H1 (cell line): ENCODE measurements at regions not wholly inside any gene's neighbourhood (a gene's known extent, or its start where the extent isn't known, plus 50 kb on each side); places are given as distances from the start of the nearest gene placed in this dataset.
A peak's percentile ranks its signal among the peaks of the same experiment; 100 is the strongest.

Experiments used
- CTCF ChIA-PET: fragments of 300-600 bp; sonication (Branson Sonifier 250); formaldehyde crosslinking; loops from one replicate; lab custom pipeline; 2021; ENCODE audit not compliant: partially characterized antibody; lab: Charles Lee
- POLR2A ChIA-PET: fragments of 300-600 bp; sonication (Branson Sonifier 250); formaldehyde crosslinking; loops from one replicate; lab custom pipeline; 2021; ENCODE audit warnings: inconsistent platforms; ENCODE audit not compliant: partially characterized antibody; lab: Charles Lee
- DNase-seq, 2 experiments: peaks; one replicate each; pipeline versions ENCODE4 v3.0.0 to v3.0.0-alpha.2; 2010 to 2022; ENCODE audit warnings: low spot score in 2 of 2, low read depth in 1 of 2, mixed read lengths in 1 of 2
- FAIRE-seq: peaks from 2 replicates; lab custom pipeline; 2011; peaks lifted over from hg19 to GRCh38; lab: Jason Lieb, UNC
- H2AFZ ChIP-seq: 2 replicates; pipeline ENCODE4 v1.8.1; 2012; ENCODE audit warnings: low read length, inconsistent platforms
- H2AK5ac ChIP-seq: 2 replicates; pipeline ENCODE4 v1.6.1; 2013; ENCODE audit warnings: low read depth, low read length
- H2BK120ac ChIP-seq: replicated peaks from 2 replicates; pipeline ENCODE3; 2013; ENCODE audit warnings: low read depth, low read length, inconsistent platforms
- H2BK12ac ChIP-seq: 2 replicates; pipeline ENCODE4 v1.6.1; 2013; ENCODE audit warnings: low read depth, low read length
- H2BK15ac ChIP-seq: 2 replicates; pipeline ENCODE4 v1.6.1; 2013; ENCODE audit warnings: low read length
- H2BK20ac ChIP-seq: 2 replicates; pipeline ENCODE4 v1.6.1; 2013; ENCODE audit warnings: low read length
- H2BK5ac ChIP-seq: 2 replicates; pipeline ENCODE4 v1.6.1; 2013; ENCODE audit warnings: low read depth, low read length
- H3K14ac ChIP-seq: 2 replicates; pipeline ENCODE4 v1.6.1; 2013; ENCODE audit warnings: inconsistent platforms; ENCODE audit not compliant: insufficient read length
- H3K18ac ChIP-seq: 2 replicates; pipeline ENCODE4 v1.6.1; 2013; ENCODE audit warnings: low read length; ENCODE audit errors: extremely low read depth
- H3K23ac ChIP-seq: 2 replicates; pipeline ENCODE4 v1.6.1; 2013; ENCODE audit warnings: inconsistent platforms; ENCODE audit not compliant: insufficient read length
- H3K23me2 ChIP-seq: 2 replicates; pipeline ENCODE4 v1.6.1; 2013; ENCODE audit warnings: low read depth, low read length
- H3K27ac ChIP-seq: 2 replicates; pipeline ENCODE4 v1.6.1; 2011; ENCODE audit warnings: low read depth, low read length, inconsistent platforms
- H3K27me3 ChIP-seq, 4 experiments: replicated peaks in 1 of 4; 1 replicate in 1 of 4; 2 replicates in 3 of 4; pipeline versions ENCODE4 v1.6.1 to v1.8.1; 2011 to 2013; ENCODE audit warnings: low read length in 3 of 4, mild to moderate bottlenecking in 3 of 4, inconsistent platforms in 2 of 4, mixed read lengths in 2 of 4, moderate library complexity in 1 of 4; ENCODE audit not compliant: control insufficient read depth in 3 of 4, insufficient read depth in 3 of 4; ENCODE audit errors: extremely low read depth in 1 of 4
- H3K36me3 ChIP-seq, 4 experiments: 2 replicates each; pipeline versions ENCODE4 v1.6.1 to v1.8.1; 2011 to 2013; ENCODE audit warnings: mild to moderate bottlenecking in 4 of 4, low read length in 3 of 4, moderate library complexity in 2 of 4, control low read depth in 1 of 4, inconsistent platforms in 1 of 4; ENCODE audit not compliant: insufficient read depth in 4 of 4, control insufficient read depth in 2 of 4
- H3K4ac ChIP-seq: replicated peaks from 2 replicates; pipeline ENCODE3; 2013; ENCODE audit warnings: low read length, low read depth, mixed read lengths, inconsistent platforms; ENCODE audit not compliant: insufficient read length
- H3K4me1 ChIP-seq, 4 experiments: replicated peaks in 1 of 4; 1 replicate in 1 of 4; 2 replicates in 3 of 4; pipeline versions ENCODE4 v1.6.1 to v1.8.1; 2011 to 2013; ENCODE audit warnings: low read length in 3 of 4, inconsistent platforms in 2 of 4, mixed read lengths in 1 of 4; ENCODE audit not compliant: insufficient read depth in 4 of 4, control insufficient read depth in 3 of 4
- H3K4me2 ChIP-seq, 2 experiments: 2 replicates each; pipeline versions ENCODE4 v1.6.1 to v1.8.1; 2011 to 2013; ENCODE audit warnings: low read depth in 2 of 2, low read length in 2 of 2, control low read depth in 1 of 2, inconsistent platforms in 1 of 2, mild to moderate bottlenecking in 1 of 2; ENCODE audit not compliant: insufficient read depth in 1 of 2
- H3K4me3 ChIP-seq, 4 experiments: fragments of 200-600, 300-600 bp in 1 of 4; sonication (generic), shearing (Covaris generic), sonication (Bioruptor Twin) in 1 of 4; 2 replicates each; pipeline versions ENCODE4 v1.5.1 to v1.8.1; 2011 to 2016; ENCODE audit warnings: low read length in 4 of 4, low read depth in 3 of 4, control low read depth in 2 of 4, inconsistent platforms in 2 of 4, mild to moderate bottlenecking in 2 of 4, mixed read lengths in 1 of 4, moderate library complexity in 1 of 4; ENCODE audit not compliant: insufficient read depth in 2 of 4; ENCODE audit errors: extremely low read depth in 1 of 4
- H3K56ac ChIP-seq: replicated peaks from 2 replicates; pipeline ENCODE3; 2013; ENCODE audit warnings: low read depth, mild to moderate bottlenecking, mixed read lengths, low read length, inconsistent platforms; ENCODE audit not compliant: insufficient read length
- H3K79me1 ChIP-seq: 2 replicates; pipeline ENCODE4 v1.6.1; 2013; ENCODE audit warnings: low read depth, low read length, control low read depth
- H3K79me2 ChIP-seq, 2 experiments: 2 replicates each; pipeline versions ENCODE4 v1.6.1 to v1.8.1; 2012 to 2013; ENCODE audit warnings: low read length in 2 of 2, mild to moderate bottlenecking in 2 of 2, inconsistent platforms in 1 of 2; ENCODE audit not compliant: insufficient read depth in 2 of 2, control insufficient read depth in 1 of 2
- H3K9ac ChIP-seq, 4 experiments: replicated peaks in 1 of 4; 1 replicate in 1 of 4; 2 replicates in 3 of 4; pipeline versions ENCODE4 v1.6.1 to v1.8.1; 2011 to 2013; ENCODE audit warnings: low read depth in 3 of 4, low read length in 3 of 4, control low read depth in 2 of 4, mild to moderate bottlenecking in 2 of 4, moderate library complexity in 2 of 4, inconsistent platforms in 1 of 4; ENCODE audit errors: extremely low read depth in 1 of 4
- H3K9me3 ChIP-seq, 2 experiments: 2 replicates each; pipeline versions ENCODE4 v1.6.1 to v1.8.1; 2012 to 2013; ENCODE audit warnings: mild to moderate bottlenecking in 2 of 2, moderate library complexity in 2 of 2, control low read depth in 1 of 2, inconsistent platforms in 1 of 2, low read depth in 1 of 2, low read length in 1 of 2, mixed read lengths in 1 of 2; ENCODE audit not compliant: insufficient read depth in 2 of 2
- H4K20me1 ChIP-seq, 2 experiments: replicated peaks in 1 of 2; 2 replicates each; pipeline versions ENCODE3 to v1.8.1; 2011 to 2013; ENCODE audit warnings: inconsistent platforms in 2 of 2, low read length in 2 of 2, mild to moderate bottlenecking in 1 of 2; ENCODE audit not compliant: insufficient read depth in 2 of 2, control insufficient read depth in 1 of 2
- H4K5ac ChIP-seq: 2 replicates; pipeline ENCODE4 v1.6.1; 2013; ENCODE audit warnings: low read length, low read depth, mixed read lengths, inconsistent platforms; ENCODE audit not compliant: insufficient read length
- H4K8ac ChIP-seq: 2 replicates; pipeline ENCODE4 v1.8.0; 2013; ENCODE audit warnings: mild to moderate bottlenecking, moderate library complexity, low read length, inconsistent platforms; ENCODE audit not compliant: insufficient read depth; ENCODE audit errors: extremely low read depth
- H4K91ac ChIP-seq: replicated peaks from 2 replicates; pipeline ENCODE3; 2013; ENCODE audit warnings: low read length, mixed read lengths, inconsistent platforms; ENCODE audit not compliant: insufficient read length
- KDM1A ChIP-seq: fragments of 200-600, 300-600 bp; sonication (generic); IDR thresholded peaks from 2 replicates; pipeline ENCODE4 v1.7.1; 2016; ENCODE audit warnings: mild to moderate bottlenecking, low read length, borderline replicate concordance
- USF2 ChIP-seq: IDR thresholded peaks from 2 replicates; pipeline ENCODE4 v1.6.1; 2011; ENCODE audit warnings: low read length, improper control_type of control experiment
- WGBS, 2 experiments: shearing (Covaris generic) in 1 of 2; methylation state at CpG; one replicate each; pipeline versions ENCODE4 v1.1.6 to v1.1.7; 2013 to 2015; ENCODE audit warnings: low lambda C conversion rate in 2 of 2, mixed read lengths in 2 of 2, inconsistent platforms in 1 of 2, low coverage in 1 of 2, missing lambda C conversion rate in 1 of 2; ENCODE audit not compliant: insufficient replicate concordance in 2 of 2, insufficient coverage in 1 of 2, insufficient read length in 1 of 2; ENCODE audit errors: extremely low coverage in 1 of 2, missing lambda C conversion rate in 1 of 2; 5-methylcytosine and 5-hydroxymethylcytosine counted together

- Histone ChIP-seq H3K4me3 (no peak overlapping the region), H3K23ac (no peak overlapping the region), H3K79me2 (no peaks in the 10 kb centered on the region), H3K14ac (no peak overlapping the region), H4K8ac (no peak overlapping the region; the same call in 1 of the 2 replicates), H3K27me3 (no peaks in the 10 kb centered on the region), H3K56ac (no peak overlapping the region), H3K4ac (no peak overlapping the region), H3K79me1 (no peaks in the 10 kb centered on the region), H3K9me3 (no peaks in the 10 kb centered on the region; a peak in 1 of 4 replicates), H4K20me1 (peaks cover 0 to 2% of the 10 kb centered on the region in 2 experiments), H3K36me3 (no peaks in the 10 kb centered on the region), H3K4me2 (no peak overlapping the region), H2AK5ac (no peak overlapping the region), H2BK12ac (no peak overlapping the region), H2AFZ (no peak overlapping the region), H3K9ac (no peak overlapping the region), H2BK15ac (no peak overlapping the region), H2BK20ac (no peak overlapping the region), H3K27ac (no peak overlapping the region), H3K18ac (no peak overlapping the region), H2BK120ac (no peak overlapping the region), H3K23me2 (no peaks in the 10 kb centered on the region), H4K91ac (no peak overlapping the region), H3K4me1 (no peaks in the 10 kb centered on the region), H2BK5ac (no peak overlapping the region), H4K5ac (no peak overlapping the region)
- POLR2A ChIA-PET = interaction anchor here (0.8 to 1.1 kb wide), 3 partner anchors 11 to 88 kb away, joined by 3 to 5 read pairs (median 3); no protein-coding TSS in a partner anchor
- FAIRE-seq (no peak), DNase-seq (no peak)
- no peak for TF ChIP-seq USF2
- TF ChIP-seq KDM1A = peak; percentile 72; the same call in 1 of the 2 replicates
- CTCF ChIA-PET = interaction anchor here (0.6 to 2.5 kb wide), 15 partner anchors 10 to 500 kb away, joined by 3 to 13 read pairs (median 3); no protein-coding TSS in a partner anchor
- WGBS, 2 experiments = 85% methylated on average over 16 of the region's 16 CpGs; no CpG with 5 or more reads in 1 of the 2 experiments
Observed at GRCh38 chr12:124720681-124721500, 142.8 kb downstream of the SCARB1 start.
